GM12875 (cell line): ENCODE measurements at regions not wholly inside any gene's neighbourhood (a gene's known extent, or its start where the extent isn't known, plus 50 kb on each side); places are given as distances from the start of the nearest gene placed in this dataset.

Source experiments
- H3K4me3 ChIP-seq: one replicate; pipeline ENCODE4 v1.5.1; 2011; ENCODE audit warnings: low read depth, low read length, control low read depth
- CTCF ChIP-seq: IDR thresholded peaks from 2 replicates; pipeline ENCODE4 v1.5.1; 2011; ENCODE audit warnings: low read depth, mild to moderate bottlenecking, control low read depth, inconsistent platforms, low read length, moderate library complexity, borderline replicate concordance; ENCODE audit not compliant: insufficient read depth

DNA sequence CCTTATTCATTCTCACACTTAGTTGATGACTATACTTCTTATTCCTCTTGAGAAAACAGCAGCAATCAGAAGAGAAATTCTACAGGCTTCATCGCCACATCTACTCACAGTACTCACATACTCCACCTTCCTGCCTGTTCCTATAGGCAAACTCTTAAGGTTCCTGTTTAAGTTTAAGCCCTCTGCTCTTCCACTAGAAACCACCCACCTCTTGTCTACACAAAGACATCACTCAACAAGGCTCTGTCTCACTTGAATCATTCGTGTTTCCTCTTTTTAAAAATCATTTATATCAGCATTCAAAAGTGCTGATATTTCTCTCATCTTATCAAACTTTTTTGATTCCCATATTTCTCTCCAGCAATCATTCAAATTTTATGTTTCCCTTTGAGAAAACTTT lies 85.5 kb upstream of the ADO start:
- no peak overlapping the region for H3K4me3 ChIP-seq

DNA sequence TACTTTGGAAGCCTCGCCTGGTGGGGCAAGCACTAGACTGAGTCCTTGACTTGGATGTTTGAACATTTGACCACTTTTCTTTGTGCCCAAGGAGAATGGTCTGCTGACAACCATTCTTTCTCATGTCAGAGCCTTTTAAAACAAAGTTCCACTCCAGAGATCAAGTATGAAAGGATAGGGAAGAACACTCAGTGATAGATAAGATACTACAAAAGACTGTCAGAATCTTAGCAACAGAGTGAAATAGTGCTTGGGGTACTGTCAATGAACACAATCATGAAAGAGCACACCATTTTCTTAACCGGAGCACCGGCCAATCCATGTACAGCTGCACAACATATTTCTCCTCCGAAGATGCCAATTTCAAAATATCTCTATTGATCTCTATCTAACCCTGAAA lies 82.8 kb upstream of the ADO start:
- TF ChIP-seq CTCF, result no peak
- no peak overlapping the region for H3K4me3 ChIP-seq

More for the DNA sequence above, 85.5 kb upstream of the ADO start:
- no peak for TF ChIP-seq CTCF

DNA sequence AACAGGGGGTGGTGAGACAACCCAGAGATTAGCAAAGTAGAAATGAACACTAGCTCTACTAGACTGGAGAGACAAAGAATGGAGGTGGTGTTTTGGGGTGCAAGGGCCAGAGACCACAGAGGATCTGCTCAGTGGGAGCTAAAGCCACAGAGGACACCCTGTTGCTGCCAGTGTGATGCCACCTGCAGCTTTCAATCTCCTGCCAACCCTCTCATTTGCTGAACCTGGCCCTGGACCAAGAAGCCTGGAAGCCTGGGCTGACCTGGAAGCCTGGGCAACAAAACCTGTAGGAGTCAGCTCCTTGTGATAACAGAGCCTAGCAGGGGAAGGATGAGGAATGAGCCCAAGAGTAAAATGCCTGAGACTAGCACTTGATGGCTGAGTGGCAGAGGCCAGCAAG lies 81.1 kb upstream of the ADO start:
- TF ChIP-seq CTCF, result no peak
- no peak overlapping the region for H3K4me3 ChIP-seq

GRCh38 chr10:62724465-62724864 lies 80.1 kb upstream of the ADO start:
- no peak for TF ChIP-seq CTCF
- no peak overlapping the region for H3K4me3 ChIP-seq

DNA sequence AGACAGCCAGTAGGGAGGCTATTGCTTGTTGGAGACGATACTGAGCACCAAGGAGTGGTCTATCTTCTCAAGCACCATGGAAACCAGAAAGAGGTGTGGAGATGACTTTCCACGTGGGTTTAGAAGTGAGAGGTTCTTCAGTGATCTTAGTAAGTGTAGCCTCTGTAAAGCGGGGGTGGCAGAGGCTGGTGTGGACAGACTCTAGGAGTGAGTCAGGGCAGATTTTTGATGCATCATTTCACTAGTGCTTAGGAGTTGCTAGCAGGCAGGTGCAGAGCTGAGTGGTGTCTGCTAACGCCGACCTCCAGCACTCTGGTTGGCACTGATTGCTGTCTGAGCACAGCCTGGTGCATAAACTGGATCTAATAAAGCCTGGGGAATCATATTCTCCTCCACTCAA lies 78.4 kb upstream of the ADO start:
- no peak overlapping the region for H3K4me3 ChIP-seq
- no peak for TF ChIP-seq CTCF

- no peak overlapping the region for H3K4me3 ChIP-seq
- no peak for TF ChIP-seq CTCF
These were observed 77.9 kb upstream of the ADO start for GRCh38 chr10:62726638-62727037.

- TF ChIP-seq CTCF, result no peak
These were observed 76.6 kb upstream of the ADO start for GRCh38 chr10:62727934-62728333.

More at GRCh38 chr10:62727934-62728333, 76.6 kb upstream of the ADO start:
- H3K4me3 ChIP-seq, result no peak overlapping the region
